ENCODE measurements at regions not wholly inside any gene's neighbourhood (a gene's known extent, or its start where the extent isn't known, plus 50 kb on each side); places are given as distances from the start of the nearest gene placed in this dataset.

GRCh38 chr7:86947929-86948328 is 111.5 kb downstream of the ELAPOR2 start:
- DNase-seq (ENCODE audit: low spot score) = no peak

- DNase-seq (ENCODE audit: low spot score) = no peak
Observed at GRCh38 chr7:86943447-86943846, 116.0 kb downstream of the ELAPOR2 start.

- DNase-seq (ENCODE audit: low spot score) = no peak
Observed at GRCh38 chr7:86942995-86943394, 116.5 kb downstream of the ELAPOR2 start.

GRCh38 chr7:86942081-86942480 is 117.4 kb downstream of the ELAPOR2 start:
- peak; percentile 21 for DNase-seq (ENCODE audit: low spot score)

GRCh38 chr7:86939197-86939814 is 120.1 kb downstream of the ELAPOR2 start:
- DNase-seq (ENCODE audit: low spot score) = peak; percentile 42

- no peak for DNase-seq (ENCODE audit: low spot score)
Observed at GRCh38 chr7:86937363-86937878, 122.0 kb downstream of the ELAPOR2 start.

GRCh38 chr7:86933295-86933845 is 126.1 kb downstream of the ELAPOR2 start:
- DNase-seq (ENCODE audit: low spot score) = no peak

GRCh38 chr7:86932038-86932512 is 127.4 kb downstream of the ELAPOR2 start:
- peak; percentile 41 for DNase-seq (ENCODE audit: low spot score)

- no peak for DNase-seq (ENCODE audit: low spot score)
Observed at GRCh38 chr7:86931439-86931838, 128.0 kb downstream of the ELAPOR2 start.

- DNase-seq (ENCODE audit: low spot score) = no peak
Observed at GRCh38 chr7:86930554-86931307, 128.7 kb downstream of the ELAPOR2 start.

- DNase-seq (ENCODE audit: low spot score) = no peak
Observed at GRCh38 chr7:86929293-86930109, 130.0 kb downstream of the ELAPOR2 start.

GRCh38 chr7:86928308-86928707 is 131.1 kb downstream of the ELAPOR2 start:
- DNase-seq (ENCODE audit: low spot score) = no peak

GRCh38 chr7:86926732-86927131 is 132.7 kb downstream of the ELAPOR2 start:
- peak; percentile 46 for DNase-seq (ENCODE audit: low spot score)

GRCh38 chr7:86925221-86925620 is 134.2 kb downstream of the ELAPOR2 start:
- DNase-seq (ENCODE audit: low spot score) = no peak

GRCh38 chr7:86923527-86923926 is 135.9 kb downstream of the ELAPOR2 start:
- no peak for DNase-seq (ENCODE audit: low spot score)

- DNase-seq (ENCODE audit: low spot score) = no peak
Observed at GRCh38 chr7:86920154-86920553, 139.3 kb downstream of the ELAPOR2 start.

- DNase-seq (ENCODE audit: low spot score) = no peak
Observed at GRCh38 chr7:86918245-86918644, 141.2 kb downstream of the ELAPOR2 start.

- DNase-seq (ENCODE audit: low spot score) = no peak
Observed at GRCh38 chr7:86916277-86916825, 143.1 kb downstream of the ELAPOR2 start.

- peak; percentile 29 for DNase-seq (ENCODE audit: low spot score)
Observed at GRCh38 chr7:86914551-86914950, 144.9 kb downstream of the ELAPOR2 start.
